LNCAP (cell line): ENCODE measurements at regions not wholly inside any gene's neighbourhood (a gene's known extent, or its start where the extent isn't known, plus 50 kb on each side); places are given as distances from the start of the nearest gene placed in this dataset.

Experiments
- TF ChIP-seq, protein P1 (sequence below): fragments of 450-650 bp; IDR thresholded peaks from 2 replicates; pipeline ENCODE4 v1.5.1; 2017; ENCODE audit warnings: mild to moderate bottlenecking

DNA sequence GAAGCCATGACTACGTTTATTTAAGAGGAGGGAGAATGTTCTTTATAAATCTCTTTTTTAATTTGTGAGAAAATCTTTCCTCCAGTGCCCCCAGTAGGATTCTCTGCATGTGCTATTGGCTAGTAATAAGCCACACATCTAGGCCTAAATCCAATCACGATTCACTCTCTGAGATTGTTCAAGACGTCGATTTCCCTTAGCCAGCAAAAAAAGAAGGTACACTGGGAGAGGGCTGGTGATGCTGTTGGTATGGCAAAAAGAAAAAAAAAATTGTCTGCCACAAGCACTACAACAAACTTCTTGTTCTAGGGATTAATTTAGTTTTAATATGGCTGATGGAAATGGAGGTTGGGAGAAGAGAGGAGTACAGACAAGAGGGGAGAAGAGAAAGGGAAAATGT is 130.5 kb upstream of the MROH9 start:
- TF ChIP-seq, protein P1, sequence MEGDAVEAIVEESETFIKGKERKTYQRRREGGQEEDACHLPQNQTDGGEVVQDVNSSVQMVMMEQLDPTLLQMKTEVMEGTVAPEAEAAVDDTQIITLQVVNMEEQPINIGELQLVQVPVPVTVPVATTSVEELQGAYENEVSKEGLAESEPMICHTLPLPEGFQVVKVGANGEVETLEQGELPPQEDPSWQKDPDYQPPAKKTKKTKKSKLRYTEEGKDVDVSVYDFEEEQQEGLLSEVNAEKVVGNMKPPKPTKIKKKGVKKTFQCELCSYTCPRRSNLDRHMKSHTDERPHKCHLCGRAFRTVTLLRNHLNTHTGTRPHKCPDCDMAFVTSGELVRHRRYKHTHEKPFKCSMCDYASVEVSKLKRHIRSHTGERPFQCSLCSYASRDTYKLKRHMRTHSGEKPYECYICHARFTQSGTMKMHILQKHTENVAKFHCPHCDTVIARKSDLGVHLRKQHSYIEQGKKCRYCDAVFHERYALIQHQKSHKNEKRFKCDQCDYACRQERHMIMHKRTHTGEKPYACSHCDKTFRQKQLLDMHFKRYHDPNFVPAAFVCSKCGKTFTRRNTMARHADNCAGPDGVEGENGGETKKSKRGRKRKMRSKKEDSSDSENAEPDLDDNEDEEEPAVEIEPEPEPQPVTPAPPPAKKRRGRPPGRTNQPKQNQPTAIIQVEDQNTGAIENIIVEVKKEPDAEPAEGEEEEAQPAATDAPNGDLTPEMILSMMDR: no peak

DNA sequence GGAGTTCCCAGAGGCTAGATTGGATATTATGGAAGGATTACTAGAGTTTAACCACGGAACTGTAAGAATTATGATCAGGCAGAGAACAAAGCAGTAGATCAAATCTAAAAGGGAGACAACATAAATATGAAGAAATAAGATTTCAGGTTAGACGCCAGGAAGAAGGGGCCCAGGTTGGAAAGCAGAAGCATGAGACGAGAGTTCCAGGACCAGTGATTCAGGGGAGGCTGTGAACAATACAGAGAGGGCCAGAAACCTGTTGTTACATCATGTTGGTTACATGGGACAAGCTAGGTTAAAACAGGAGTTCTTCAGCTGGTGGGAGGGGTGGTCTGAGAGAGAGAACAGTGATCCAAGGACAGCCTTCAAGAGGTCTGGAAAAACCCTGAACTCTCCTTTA is 128.4 kb upstream of the MROH9 start:
- TF ChIP-seq, protein P1: no peak

DNA sequence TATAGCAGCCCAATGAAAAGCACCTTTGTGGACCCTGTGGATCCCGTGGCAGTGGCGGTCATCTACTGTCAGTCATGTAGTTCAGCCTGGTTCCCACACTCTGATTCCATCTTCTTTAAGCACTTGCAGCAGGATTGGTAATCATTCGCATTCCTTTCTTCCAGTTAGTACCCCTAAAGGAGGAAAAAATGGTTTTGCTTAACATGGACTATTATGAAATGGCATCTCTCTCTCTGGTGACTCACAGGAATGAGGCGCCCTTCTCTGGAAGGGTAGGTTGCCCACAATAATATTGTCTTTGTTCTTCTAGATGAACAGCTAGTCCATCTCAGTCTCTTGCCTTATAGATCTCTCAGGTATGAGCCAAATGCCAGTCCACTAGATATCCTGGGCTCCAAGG is 127.9 kb upstream of the MROH9 start:
- TF ChIP-seq, protein P1: no peak

DNA sequence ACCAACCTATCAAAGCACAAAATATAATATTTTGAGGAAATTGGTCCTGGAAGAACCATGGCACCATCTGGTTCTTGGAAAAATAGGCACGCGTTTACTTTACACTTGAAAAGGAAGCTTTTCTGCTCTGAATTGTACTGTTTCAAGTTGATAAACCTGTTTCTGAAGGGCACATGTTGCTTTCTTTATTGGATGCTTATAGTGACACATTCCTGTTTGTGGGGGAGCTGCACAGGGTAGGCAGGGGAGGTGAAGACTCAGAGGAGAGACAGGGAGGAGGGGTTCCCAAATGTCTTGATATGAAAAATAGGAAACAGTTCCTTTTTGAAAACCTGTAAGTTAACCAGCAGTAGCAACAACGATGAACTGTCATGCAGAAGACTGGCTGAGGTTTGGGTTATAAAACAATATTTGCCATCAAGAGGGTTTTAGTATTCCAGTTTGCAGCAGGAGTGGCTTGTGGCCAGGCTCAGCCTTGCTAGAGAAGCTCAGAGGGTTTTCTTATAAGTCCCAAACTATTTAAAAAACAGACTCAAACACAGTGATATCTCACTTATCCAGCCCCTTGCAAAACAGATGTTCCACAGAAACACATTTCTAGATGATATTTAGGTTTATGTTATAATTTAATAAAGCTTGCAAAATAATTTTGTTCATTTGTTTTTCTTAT is 127.0 kb upstream of the MROH9 start:
- TF ChIP-seq, protein P1: no peak

DNA sequence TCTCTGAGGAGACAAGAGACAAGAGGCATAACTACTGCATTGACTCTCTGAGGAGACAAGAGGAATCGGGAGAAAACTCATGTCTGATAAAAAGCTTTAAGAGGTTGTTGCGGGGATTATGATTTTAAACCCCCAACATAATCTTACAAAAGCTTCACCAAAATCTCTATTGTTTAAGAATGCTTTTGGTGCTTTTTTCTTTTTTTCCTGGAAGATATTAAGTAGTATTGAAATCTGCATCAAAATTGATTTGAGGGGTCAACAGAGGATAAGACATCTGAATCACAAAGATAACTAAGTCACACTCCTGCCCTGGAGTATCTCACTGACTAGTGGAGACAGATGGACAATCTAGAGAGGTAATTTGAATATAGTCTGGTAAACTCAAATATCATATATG is 115.6 kb upstream of the MROH9 start:
- TF ChIP-seq, protein P1: no peak

DNA sequence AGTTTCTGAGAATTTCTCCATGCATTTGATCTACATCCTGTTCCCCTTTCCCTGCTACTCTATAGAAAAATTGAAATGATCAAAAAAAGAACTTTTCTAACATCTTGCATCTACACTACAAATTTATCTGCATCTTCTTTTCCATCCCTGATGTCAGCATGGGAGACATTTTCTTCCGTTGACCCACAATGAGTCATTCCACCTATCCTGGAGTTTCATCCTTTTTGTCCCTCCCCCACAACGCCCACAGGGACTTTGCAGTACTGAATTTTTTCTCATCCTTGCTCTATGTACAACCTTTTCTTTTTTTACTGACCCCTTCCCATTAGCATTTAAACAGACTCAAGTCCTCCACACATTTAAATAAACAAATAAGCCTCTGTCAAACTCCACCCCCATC is 112.2 kb upstream of the MROH9 start:
- TF ChIP-seq, protein P1: no peak

DNA sequence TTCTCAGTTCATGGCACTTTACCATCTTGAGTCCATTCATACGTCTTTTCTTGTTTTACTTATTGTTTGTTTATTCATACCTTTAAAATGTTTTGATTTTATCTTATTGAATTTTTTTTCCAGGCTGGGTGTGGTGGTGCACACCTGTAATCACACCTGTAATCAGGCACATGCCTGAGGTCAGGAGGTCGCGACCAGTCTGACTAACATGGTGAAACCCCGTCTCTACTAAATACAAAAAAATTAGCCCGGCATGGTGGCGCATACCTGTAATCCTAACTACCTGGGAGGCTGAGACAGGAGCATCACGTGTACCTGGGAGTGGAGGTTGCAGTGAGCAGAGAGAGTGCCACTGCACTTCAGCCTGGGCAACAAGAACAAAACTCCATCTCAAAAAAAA is 104.1 kb upstream of the MROH9 start:
- TF ChIP-seq, protein P1: no peak

DNA sequence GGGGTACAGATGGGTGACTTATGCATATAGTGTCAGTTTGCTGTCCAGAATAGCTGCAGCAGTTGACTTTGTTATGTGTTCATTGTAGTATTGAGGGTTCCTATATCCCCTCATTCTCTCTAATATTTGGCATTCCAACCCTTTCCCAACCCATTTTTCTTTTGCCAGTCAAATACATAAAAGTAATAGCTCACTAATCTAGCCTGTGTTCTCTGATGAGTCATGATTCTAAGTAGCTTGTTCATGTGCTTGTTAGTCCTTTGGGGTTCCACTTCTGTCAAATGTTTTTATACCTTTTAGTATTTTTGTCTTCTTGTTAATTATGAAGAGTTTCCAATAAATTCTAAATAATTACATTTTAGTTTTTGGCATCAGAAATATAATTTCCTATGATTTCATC is 99.2 kb upstream of the MROH9 start:
- TF ChIP-seq, protein P1: no peak
